ENCODE measurements at regions not wholly inside any gene's neighbourhood (a gene's known extent, or its start where the extent isn't known, plus 50 kb on each side); places are given as distances from the start of the nearest gene placed in this dataset.

- intact Hi-C loops (cut with DNase I; ENCODE audit: low total_unique reads) = no loop called here
These were observed 644.6 kb downstream of the PRR16 start for GRCh38 chr5:121108725-121109124.

DNA sequence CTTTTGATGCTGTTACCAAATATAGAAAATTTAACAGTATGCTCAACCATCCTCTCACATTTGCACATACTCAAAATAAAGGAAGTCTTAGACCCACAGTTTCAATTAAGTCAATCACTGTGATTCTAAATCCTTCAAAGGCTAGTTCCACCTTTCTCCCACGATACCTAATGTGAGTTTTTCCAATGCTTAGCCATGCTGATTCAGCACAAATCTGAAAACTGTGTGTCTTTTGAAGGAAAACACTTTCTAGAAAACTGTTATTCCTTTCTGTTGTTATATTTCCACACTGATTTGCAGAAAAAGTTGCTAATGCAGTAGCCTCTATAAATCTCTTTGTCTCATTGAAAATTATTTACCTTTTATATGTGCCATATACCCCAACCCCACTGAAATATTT, 645.7 kb downstream of the PRR16 start:
- in situ Hi-C loops (cut with MboI; ENCODE audit: low pct_ligation_motif_present in 1 of 4, low pct_unique_long_range_greater_than_20kb in 1 of 4, low sequenced_read_pairs in 3 of 4) (no loop called here), intact Hi-C loops (cut with DNase I; ENCODE audit: low total_unique reads) (no loop called here)
- Histone ChIP-seq H3K27ac (no peak overlapping the region), H3K4me3 (no peak overlapping the region), H3K9me3 (no peaks in the 10 kb centered on the region), H3K27me3 (no peaks in the 10 kb centered on the region), H3K36me3 (no peaks in the 10 kb centered on the region), H3K4me1 (no peaks in the 10 kb centered on the region)
- TF ChIP-seq POLR2A (IDR thresholded peaks at IDR 0.05) (no peak), POLR2AphosphoS5 (IDR thresholded peaks at IDR 0.05) (no peak), EP300 (IDR thresholded peaks at IDR 0.05; ENCODE audit: low read depth) (no peak), CTCF (IDR thresholded peaks at IDR 0.05) (no peak)
- 29 to 80% methylated on average over 1 of the region's 1 CpG for WGBS, 2 donors (ENCODE audit: low coverage in 1 of 2)
- DNase-seq = no peak

More at GRCh38 chr5:121108725-121109124, 644.6 kb downstream of the PRR16 start:
- H3K27me3 ChIP-seq = no peaks in the 10 kb centered on the region
- DNase-seq = no peak
- 88% methylated on average over 10 of the region's 10 CpGs; no CpG with 5 or more reads in 1 of the 2 donors for WGBS, 2 donors (ENCODE audit: low coverage in 1 of 2)
- no peak overlapping the region for H3K4me3 ChIP-seq
- H3K9me3 ChIP-seq = no peaks in the 10 kb centered on the region
- no peak overlapping the region for H3K27ac ChIP-seq
- no peak for TF ChIP-seq POLR2AphosphoS5 (IDR thresholded peaks at IDR 0.05)
- no peak for TF ChIP-seq POLR2A (IDR thresholded peaks at IDR 0.05)
- no peak for TF ChIP-seq EP300 (IDR thresholded peaks at IDR 0.05; ENCODE audit: low read depth)
- no peak for TF ChIP-seq CTCF (IDR thresholded peaks at IDR 0.05)
- in situ Hi-C loops (cut with MboI; ENCODE audit: low pct_ligation_motif_present in 1 of 4, low pct_unique_long_range_greater_than_20kb in 1 of 4, low sequenced_read_pairs in 3 of 4) = no loop called here
- no peaks in the 10 kb centered on the region for H3K4me1 ChIP-seq
- no peaks in the 10 kb centered on the region for H3K36me3 ChIP-seq

DNA sequence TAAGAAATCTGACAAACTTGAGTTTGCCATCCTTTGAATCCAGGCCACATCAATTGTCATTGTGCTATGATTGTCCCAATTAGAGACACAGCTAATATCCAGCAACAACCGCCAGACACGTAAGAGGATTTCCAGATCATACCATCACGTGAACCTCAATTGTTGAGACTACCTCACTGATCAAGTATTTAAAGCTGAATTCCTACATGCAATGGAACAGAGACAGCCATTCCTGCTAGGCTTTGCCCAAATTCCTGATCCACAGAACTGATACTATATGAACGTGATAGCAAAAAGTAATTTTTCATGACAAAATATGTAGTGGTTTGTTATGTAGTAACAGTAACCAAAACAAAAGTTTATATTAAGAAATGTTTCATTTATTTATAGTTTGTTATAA, 657.7 kb downstream of the PRR16 start:
- DNase-seq = no peak
- H3K9me3 ChIP-seq = no peaks in the 10 kb centered on the region
- no peak overlapping the region for H3K27ac ChIP-seq
- in situ Hi-C loops (cut with MboI; ENCODE audit: low pct_ligation_motif_present in 1 of 4, low pct_unique_long_range_greater_than_20kb in 1 of 4, low sequenced_read_pairs in 3 of 4) = no loop called here
- WGBS, 2 donors (ENCODE audit: low coverage in 1 of 2) = 78 to 88% methylated on average over 4 of the region's 4 CpGs
- no peak overlapping the region for H3K4me3 ChIP-seq
- no peaks in the 10 kb centered on the region for H3K36me3 ChIP-seq
- H3K27me3 ChIP-seq = no peaks in the 10 kb centered on the region
- TF ChIP-seq CTCF (IDR thresholded peaks at IDR 0.05) (no peak), POLR2A (IDR thresholded peaks at IDR 0.05) (no peak), EP300 (IDR thresholded peaks at IDR 0.05; ENCODE audit: low read depth) (no peak), POLR2AphosphoS5 (IDR thresholded peaks at IDR 0.05) (no peak)
- intact Hi-C loops (cut with DNase I; ENCODE audit: low total_unique reads) = no loop called here
- no peaks in the 10 kb centered on the region for H3K4me1 ChIP-seq

DNA sequence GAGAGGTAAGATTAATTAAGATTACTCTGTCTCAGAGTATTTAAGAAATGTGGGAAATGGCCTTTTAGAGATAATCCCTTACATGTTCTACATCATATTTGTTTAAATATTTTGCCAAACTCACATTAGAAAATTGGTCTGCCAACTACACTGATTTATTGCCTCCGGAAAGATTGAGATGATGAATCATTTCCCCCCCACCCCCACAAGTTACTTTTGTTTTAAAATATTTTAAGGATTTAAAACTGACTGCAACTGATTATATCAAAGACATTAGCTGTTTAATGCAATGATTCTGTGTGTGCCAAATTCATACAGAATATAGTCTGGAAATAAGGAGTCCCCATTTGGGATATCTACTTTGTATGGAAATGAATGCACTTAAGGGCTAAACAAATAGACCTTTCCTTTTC, 674.4 kb downstream of the PRR16 start:
- no peak for DNase-seq
- 67 to 73% methylated on average over 1 of the region's 1 CpG for WGBS, 2 donors (ENCODE audit: low coverage in 1 of 2)
- in situ Hi-C loops (cut with MboI; ENCODE audit: low pct_ligation_motif_present in 1 of 4, low pct_unique_long_range_greater_than_20kb in 1 of 4, low sequenced_read_pairs in 3 of 4) = no loop called here
- no peaks in the 10 kb centered on the region for H3K27me3 ChIP-seq
- no peaks in the 10 kb centered on the region for H3K9me3 ChIP-seq
- TF ChIP-seq POLR2AphosphoS5 (IDR thresholded peaks at IDR 0.05) (no peak), CTCF (IDR thresholded peaks at IDR 0.05) (no peak), EP300 (IDR thresholded peaks at IDR 0.05; ENCODE audit: low read depth) (no peak), POLR2A (IDR thresholded peaks at IDR 0.05) (no peak)
- intact Hi-C loops (cut with DNase I; ENCODE audit: low total_unique reads) = no loop called here
- H3K27ac ChIP-seq = no peak overlapping the region
- no peaks in the 10 kb centered on the region for H3K4me1 ChIP-seq
- no peak overlapping the region for H3K4me3 ChIP-seq
- H3K36me3 ChIP-seq = no peaks in the 10 kb centered on the region

All from transverse colon (tissue), 4 donors.